ENCODE measurements at regions not wholly inside any gene's neighbourhood (a gene's known extent, or its start where the extent isn't known, plus 50 kb on each side); places are given as distances from the start of the nearest gene placed in this dataset.
A peak's percentile ranks its signal among the peaks of the same experiment; 100 is the strongest.
"Not testable (repeated sequence)": the region's sequence is repeated elsewhere in the genome, so short reads cannot be mapped to it uniquely, and the experiment has no call there.

GRCh38 chr10:22875581-22875980, 52.3 kb upstream of the ARMC3 start:
- DNase-seq = no peak

GRCh38 chr10:22874189-22874854, 53.5 kb upstream of the ARMC3 start:
- DNase-seq = no peak

GRCh38 chr10:22856444-22857074, 71.3 kb upstream of the ARMC3 start:
- no peak for DNase-seq

- DNase-seq = no peak
Measured at GRCh38 chr10:22854935-22855421, 72.9 kb upstream of the ARMC3 start.

- no peak for DNase-seq
Measured at GRCh38 chr10:22853906-22854447, 73.9 kb upstream of the ARMC3 start.

- no peak for DNase-seq
Measured at GRCh38 chr10:22852712-22853353, 75.0 kb upstream of the ARMC3 start.

GRCh38 chr10:22851865-22852239, 76.0 kb upstream of the ARMC3 start:
- no peak for DNase-seq

- no peak for DNase-seq
Measured at GRCh38 chr10:22850541-22850940, 77.3 kb upstream of the ARMC3 start.

- peak; percentile 7 to 70 for DNase-seq
Measured at GRCh38 chr10:22849077-22849805, 78.6 kb upstream of the ARMC3 start.

- DNase-seq = no peak
Measured at GRCh38 chr10:22848509-22848908, 79.3 kb upstream of the ARMC3 start.

GRCh38 chr10:22846294-22846693, 81.6 kb upstream of the ARMC3 start:
- no peak for DNase-seq

- no peak for DNase-seq
Measured at GRCh38 chr10:22839639-22840038, 88.2 kb upstream of the ARMC3 start.

- no peak for DNase-seq
Measured at GRCh38 chr10:22837771-22838170, 90.1 kb upstream of the ARMC3 start.

GRCh38 chr10:22837351-22837750, 90.5 kb upstream of the ARMC3 start:
- DNase-seq = no peak

GRCh38 chr10:22834471-22834870, 93.4 kb upstream of the ARMC3 start:
- no peak for DNase-seq

- DNase-seq = no peak
Measured at GRCh38 chr10:22833781-22834180, 94.1 kb upstream of the ARMC3 start.

- no peak for DNase-seq
Measured at GRCh38 chr10:22833353-22833752, 94.5 kb upstream of the ARMC3 start.

- no peak for DNase-seq
Measured at GRCh38 chr10:22832851-22833250, 95.0 kb upstream of the ARMC3 start.

- no peak for DNase-seq
Measured at GRCh38 chr10:22832066-22832602, 95.7 kb upstream of the ARMC3 start.

GRCh38 chr10:22831586-22831985, 96.3 kb upstream of the ARMC3 start:
- DNase-seq = peak in 1 of 2 experiments; percentile 59

- not testable (repeated sequence) for DNase-seq
Measured at GRCh38 chr10:22828712-22829111, 99.1 kb upstream of the ARMC3 start.

GRCh38 chr10:22825841-22826240, 102.0 kb upstream of the ARMC3 start:
- DNase-seq = no peak

- DNase-seq = no peak
Measured at GRCh38 chr10:22824984-22825383, 102.9 kb upstream of the ARMC3 start.
